GM19463 (cell line): ENCODE measurements at regions not wholly inside any gene's neighbourhood (a gene's known extent, or its start where the extent isn't known, plus 50 kb on each side); places are given as distances from the start of the nearest gene placed in this dataset.
"Not testable (repeated sequence)": the region's sequence is repeated elsewhere in the genome, so short reads cannot be mapped to it uniquely, and the experiment has no call there.

Source experiments
- ATAC-seq: cut with Tn5 transposase; IDR thresholded peaks from one replicate; pipeline ENCODE4 v1.9.1; 2021; ENCODE audit warnings: mild to moderate bottlenecking, moderate library complexity; ENCODE audit not compliant: unreplicated experiment

GRCh38 chr18:76051396-76052226, 443.4 kb downstream of the ZNF516 start:
- no peak for ATAC-seq

- ATAC-seq, result no peak
These were observed 448.8 kb downstream of the ZNF516 start for GRCh38 chr18:76046221-76046620.

GRCh38 chr18:76042511-76042910, 452.5 kb downstream of the ZNF516 start:
- no peak for ATAC-seq

GRCh38 chr18:76018210-76018609, 476.8 kb downstream of the ZNF516 start:
- ATAC-seq, result no peak

GRCh38 chr18:76013057-76013456, 482.0 kb downstream of the ZNF516 start:
- no peak for ATAC-seq

GRCh38 chr18:76005632-76006208, 489.3 kb downstream of the ZNF516 start:
- ATAC-seq, result no peak

- not testable (repeated sequence) for ATAC-seq
These were observed 507.1 kb downstream of the ZNF516 start for GRCh38 chr18:75987913-75988312.

- no peak for ATAC-seq
These were observed 510.2 kb downstream of the ZNF516 start for GRCh38 chr18:75984853-75985252.

- ATAC-seq, result no peak
These were observed 513.9 kb downstream of the ZNF516 start for GRCh38 chr18:75981102-75981501.

GRCh38 chr18:75977081-75977480, 518.0 kb downstream of the ZNF516 start:
- no peak for ATAC-seq

GRCh38 chr18:75970212-75970611, 524.8 kb downstream of the ZNF516 start:
- no peak for ATAC-seq

GRCh38 chr18:75966431-75966830, 528.6 kb downstream of the ZNF516 start:
- ATAC-seq, result no peak

- no peak for ATAC-seq
These were observed 532.9 kb downstream of the ZNF516 start for GRCh38 chr18:75962036-75962572.

GRCh38 chr18:75960356-75960755, 532.9 kb upstream of the SMIM21 start:
- ATAC-seq, result not testable (repeated sequence)

GRCh38 chr18:75959150-75959549, 531.6 kb upstream of the SMIM21 start:
- no peak for ATAC-seq

- ATAC-seq, result no peak
These were observed 531.2 kb upstream of the SMIM21 start for GRCh38 chr18:75958683-75959082.

- no peak for ATAC-seq
These were observed 517.9 kb upstream of the SMIM21 start for GRCh38 chr18:75945265-75945933.

- no peak for ATAC-seq
These were observed 509.8 kb upstream of the SMIM21 start for GRCh38 chr18:75937306-75937705.

GRCh38 chr18:75936862-75937261, 509.4 kb upstream of the SMIM21 start:
- ATAC-seq, result no peak

GRCh38 chr18:75931079-75931478, 503.6 kb upstream of the SMIM21 start:
- ATAC-seq, result no peak

GRCh38 chr18:75928706-75929105, 501.2 kb upstream of the SMIM21 start:
- no peak for ATAC-seq

- ATAC-seq, result no peak
These were observed 500.3 kb upstream of the SMIM21 start for GRCh38 chr18:75927791-75928190.
